ENCODE measurements at regions not wholly inside any gene's neighbourhood (a gene's known extent, or its start where the extent isn't known, plus 50 kb on each side); places are given as distances from the start of the nearest gene placed in this dataset.

- H3K4me3 ChIP-seq (ENCODE audit: low read depth in 1 of 3, low read length in 3 of 3), result no peak overlapping the region
- no peak overlapping the region for H3K27ac ChIP-seq (ENCODE audit: low read depth in 1 of 2, low read length in 2 of 2)
- 55% methylated on average over 4 of the region's 4 CpGs for WGBS
- no peak overlapping the region for H3K9ac ChIP-seq (ENCODE audit: low read depth in 1 of 2, low read length in 2 of 2)
- TF ChIP-seq RAD21 (IDR thresholded peaks at IDR 0.05), result no peak
- TF ChIP-seq EGR1 (IDR thresholded peaks at IDR 0.05; ENCODE audit: low read depth in 2 of 2), result no peak
- no peak for TF ChIP-seq JUND (IDR thresholded peaks at IDR 0.05)
- no peak for TF ChIP-seq FOXA1 (IDR thresholded peaks at IDR 0.05)
- no peak for TF ChIP-seq HNF4A (conservative IDR thresholded peaks at IDR 0.05)
- no peak for TF ChIP-seq FOXA2 (IDR thresholded peaks at IDR 0.05)
- TF ChIP-seq ZBTB33 (IDR thresholded peaks at IDR 0.05), result no peak
- TF ChIP-seq, protein P1, sequence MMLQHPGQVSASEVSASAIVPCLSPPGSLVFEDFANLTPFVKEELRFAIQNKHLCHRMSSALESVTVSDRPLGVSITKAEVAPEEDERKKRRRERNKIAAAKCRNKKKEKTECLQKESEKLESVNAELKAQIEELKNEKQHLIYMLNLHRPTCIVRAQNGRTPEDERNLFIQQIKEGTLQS (IDR thresholded peaks at IDR 0.05), result no peak
- no peak for TF ChIP-seq GABPA (IDR thresholded peaks at IDR 0.05 in 1 of 2, conservative IDR thresholded peaks at IDR 0.05 in 1 of 2)
- TF ChIP-seq CTCF (IDR thresholded peaks at IDR 0.05; ENCODE audit: low read depth, low read length, missing input control), result no peak
- no peak for TF ChIP-seq MAX (IDR thresholded peaks at IDR 0.05)
- TF ChIP-seq YY1 (IDR thresholded peaks at IDR 0.05), result no peak
- DNase-seq (ENCODE audit: low spot score), result no peak
- no peaks in the 10 kb centered on the region for H3K36me3 ChIP-seq (ENCODE audit: control insufficient read depth in 4 of 4, insufficient read depth in 3 of 4, low read depth in 1 of 4, low read length in 3 of 4)
- H3K9me3 ChIP-seq (ENCODE audit: control insufficient read depth in 4 of 4, low read length in 3 of 4), result peaks cover 0 to 2% (median 0%) of the 10 kb centered on the region in 4 donors
- no peaks in the 10 kb centered on the region for H3K4me1 ChIP-seq (ENCODE audit: control insufficient read depth in 4 of 4, insufficient read depth in 4 of 4, low read length in 3 of 4)
- no peaks in the 10 kb centered on the region for H3K27me3 ChIP-seq (ENCODE audit: control insufficient read depth in 4 of 4, insufficient read depth in 4 of 4, low read length in 3 of 4)
These were observed 218.6 kb downstream of the HRH4 start for GRCh38 chr18:24679062-24679461.

GRCh38 chr18:24683925-24684324 is 223.5 kb downstream of the HRH4 start:
- H3K4me1 ChIP-seq (ENCODE audit: control insufficient read depth in 4 of 4, insufficient read depth in 4 of 4, low read length in 3 of 4), result no peaks in the 10 kb centered on the region
- H3K27me3 ChIP-seq (ENCODE audit: control insufficient read depth in 4 of 4, insufficient read depth in 4 of 4, low read length in 3 of 4), result no peaks in the 10 kb centered on the region
- WGBS, result 69% methylated on average over 1 of the region's 1 CpG

DNA sequence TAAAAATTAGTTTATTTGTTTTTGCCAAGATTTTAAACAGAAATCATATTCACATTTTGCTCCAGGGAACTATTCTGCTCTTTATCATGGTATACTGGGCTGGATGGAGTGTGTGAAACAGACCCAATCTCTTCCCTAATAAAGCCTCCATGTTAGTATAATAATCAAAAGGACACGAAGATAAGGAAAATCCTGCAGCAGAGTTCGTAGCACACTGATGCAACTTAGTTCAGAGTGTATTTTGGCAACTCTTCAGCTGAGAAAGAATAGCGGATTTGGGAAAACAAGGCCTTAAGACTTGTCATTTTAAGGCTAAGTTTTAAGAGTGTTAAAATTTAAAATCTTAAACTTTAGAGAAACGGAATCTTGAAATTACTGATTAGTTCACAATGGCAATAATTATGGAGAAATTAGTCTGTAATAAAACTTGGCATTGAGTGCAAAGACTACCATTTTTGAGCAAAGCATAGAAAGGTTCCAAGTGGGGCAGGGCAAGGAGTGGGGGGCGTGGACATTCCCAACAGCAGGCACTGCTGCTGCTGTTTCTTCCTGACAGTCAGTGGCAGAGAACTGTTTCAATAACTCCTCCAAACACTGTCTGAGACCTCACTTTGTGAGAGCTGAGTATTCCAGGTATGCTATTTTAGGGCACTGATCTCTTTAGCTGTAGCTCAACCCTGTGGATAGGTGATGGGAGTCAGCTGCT is 225.0 kb downstream of the HRH4 start:
- H3K4me3 ChIP-seq (ENCODE audit: low read depth in 1 of 3, low read length in 3 of 3), result no peak overlapping the region
- no peaks in the 10 kb centered on the region for H3K27me3 ChIP-seq (ENCODE audit: control insufficient read depth in 4 of 4, insufficient read depth in 4 of 4, low read length in 3 of 4)
- TF ChIP-seq JUND (IDR thresholded peaks at IDR 0.05), result no peak
- TF ChIP-seq HNF4G (IDR thresholded peaks at IDR 0.05), result no peak
- TF ChIP-seq FOXA1 (IDR thresholded peaks at IDR 0.05), result no peak
- no peak for TF ChIP-seq NR2F2 (IDR thresholded peaks at IDR 0.05)
- no peak for TF ChIP-seq EGR1 (IDR thresholded peaks at IDR 0.05; ENCODE audit: low read depth in 2 of 2)
- TF ChIP-seq HNF4A (conservative IDR thresholded peaks at IDR 0.05), result no peak
- no peak for TF ChIP-seq FOXA2 (IDR thresholded peaks at IDR 0.05)
- TF ChIP-seq, protein P1 (IDR thresholded peaks at IDR 0.05), result no peak
- TF ChIP-seq GABPA (IDR thresholded peaks at IDR 0.05 in 1 of 2, conservative IDR thresholded peaks at IDR 0.05 in 1 of 2), result no peak
- TF ChIP-seq CTCF (IDR thresholded peaks at IDR 0.05; ENCODE audit: low read depth, low read length, missing input control), result no peak
- TF ChIP-seq SP1 (IDR thresholded peaks at IDR 0.05), result no peak
- WGBS, result 52% methylated on average over 5 of the region's 5 CpGs
- H3K9ac ChIP-seq (ENCODE audit: low read depth in 1 of 2, low read length in 2 of 2), result no peak overlapping the region
- no peaks in the 10 kb centered on the region for H3K36me3 ChIP-seq (ENCODE audit: control insufficient read depth in 4 of 4, insufficient read depth in 3 of 4, low read depth in 1 of 4, low read length in 3 of 4)
- no peaks in the 10 kb centered on the region for H3K4me1 ChIP-seq (ENCODE audit: control insufficient read depth in 4 of 4, insufficient read depth in 4 of 4, low read length in 3 of 4)
- no peak overlapping the region for H3K27ac ChIP-seq (ENCODE audit: low read depth in 1 of 2, low read length in 2 of 2)
- peaks cover 0 to 2% (median 0%) of the 10 kb centered on the region in 4 donors for H3K9me3 ChIP-seq (ENCODE audit: control insufficient read depth in 4 of 4, low read length in 3 of 4)
- DNase-seq (ENCODE audit: low spot score), result no peak

More at GRCh38 chr18:24683925-24684324, 223.5 kb downstream of the HRH4 start:
- no peak for TF ChIP-seq TAF1 (conservative IDR thresholded peaks at IDR 0.05)
- TF ChIP-seq RAD21 (IDR thresholded peaks at IDR 0.05), result no peak
- DNase-seq (ENCODE audit: low spot score), result no peak
- Histone ChIP-seq H3K9ac (ENCODE audit: low read depth in 1 of 2, low read length in 2 of 2) (no peak overlapping the region), H3K27ac (ENCODE audit: low read depth in 1 of 2, low read length in 2 of 2) (no peak overlapping the region), H3K36me3 (ENCODE audit: control insufficient read depth in 4 of 4, insufficient read depth in 3 of 4, low read depth in 1 of 4, low read length in 3 of 4) (no peaks in the 10 kb centered on the region), H3K9me3 (ENCODE audit: control insufficient read depth in 4 of 4, low read length in 3 of 4) (peaks cover 0 to 2% (median 0%) of the 10 kb centered on the region in 4 donors), H3K4me3 (ENCODE audit: low read depth in 1 of 3, low read length in 3 of 3) (no peak overlapping the region)

All from liver (tissue), 8 donors.